Left ventricle myocardium superior (tissue), 1 donor: ENCODE measurements at regions not wholly inside any gene's neighbourhood (a gene's known extent, or its start where the extent isn't known, plus 50 kb on each side); places are given as distances from the start of the nearest gene placed in this dataset.

Source experiments
- ATAC-seq: fragments of 200-7000 bp; cut with Tn5 transposase; one replicate; pipeline ENCODE4 v1.9.1; 2020; ENCODE audit warnings: mild to moderate bottlenecking, moderate library complexity
- DNase-seq: peaks from one replicate; pipeline ENCODE4 v3.0.0-alpha.2; 2020
- intact Hi-C: fragments of 100-400 bp; cut with micrococcal nuclease; formaldehyde crosslinking; loops from one replicate; pipeline ENCODE4 v1.11.0; 2022
- donor health status: DM: no; HTN: yes; CAD: no; lungs with severe emphysema.

DNA sequence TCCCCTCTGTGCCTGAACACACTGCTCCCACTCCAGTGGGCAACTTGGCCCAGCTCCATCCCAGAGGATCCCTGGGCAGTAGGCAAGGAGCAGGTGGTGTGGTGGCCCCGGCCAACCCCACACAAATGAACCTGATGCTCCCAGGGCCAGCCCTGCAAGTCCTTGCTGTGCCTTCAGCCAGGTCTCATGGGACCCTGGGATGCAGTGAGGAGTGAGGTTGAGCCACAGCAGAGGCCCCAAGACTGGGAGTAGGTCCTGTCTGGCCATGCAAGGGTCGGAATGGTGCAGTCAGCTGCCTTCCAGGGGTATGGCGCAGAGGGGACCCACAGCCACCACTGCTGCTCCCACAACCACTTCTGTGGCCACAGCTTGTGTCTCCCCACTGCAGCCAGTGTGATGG, 234.5 kb upstream of the DKK2 start:
- intact Hi-C loops, result no loop called here
- DNase-seq (no peak), ATAC-seq (no peak)

DNA sequence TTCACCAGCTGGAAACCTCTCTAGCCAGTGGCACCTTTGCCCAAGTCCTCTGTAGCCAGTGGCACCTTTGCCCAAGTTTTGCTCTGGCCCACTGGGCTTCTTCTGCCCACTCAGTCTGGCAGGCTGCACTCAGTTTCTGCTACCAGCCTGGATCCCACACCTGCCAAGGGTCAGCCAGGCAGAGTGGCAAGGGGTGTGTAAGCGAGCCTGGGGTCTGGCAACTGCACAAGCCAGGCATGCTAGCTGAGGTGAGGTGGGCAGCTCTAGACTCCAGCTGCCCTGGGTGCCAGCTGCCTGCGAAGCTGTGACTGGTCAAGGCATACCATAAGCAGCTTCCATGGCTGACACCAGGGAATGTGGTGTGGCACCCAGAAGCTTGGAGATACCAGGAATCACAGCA, 233.1 kb upstream of the DKK2 start:
- DNase-seq, result no peak
- intact Hi-C loops, result no loop called here
- ATAC-seq, result no peak

DNA sequence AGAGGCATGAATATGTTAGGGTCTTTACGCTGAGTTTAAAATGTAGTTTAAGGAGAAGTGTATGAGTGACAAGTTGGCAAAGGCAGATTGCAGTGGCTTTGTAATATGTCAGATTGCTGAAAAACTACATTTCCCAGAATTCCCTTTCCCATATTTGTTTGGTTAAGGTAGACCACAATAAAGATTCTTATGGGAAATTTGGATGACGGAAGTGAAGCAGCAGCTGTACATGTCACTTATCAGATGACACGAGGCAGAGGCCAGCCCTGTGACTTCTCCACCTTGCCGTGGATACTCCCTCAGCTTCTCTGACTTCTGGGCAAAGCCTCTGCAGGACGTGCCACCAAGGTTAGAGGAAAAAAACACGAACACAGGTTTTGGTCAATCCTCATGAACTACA, 229.7 kb upstream of the DKK2 start:
- ATAC-seq (no peak), DNase-seq (no peak)
- intact Hi-C loops, result no loop called here

DNA sequence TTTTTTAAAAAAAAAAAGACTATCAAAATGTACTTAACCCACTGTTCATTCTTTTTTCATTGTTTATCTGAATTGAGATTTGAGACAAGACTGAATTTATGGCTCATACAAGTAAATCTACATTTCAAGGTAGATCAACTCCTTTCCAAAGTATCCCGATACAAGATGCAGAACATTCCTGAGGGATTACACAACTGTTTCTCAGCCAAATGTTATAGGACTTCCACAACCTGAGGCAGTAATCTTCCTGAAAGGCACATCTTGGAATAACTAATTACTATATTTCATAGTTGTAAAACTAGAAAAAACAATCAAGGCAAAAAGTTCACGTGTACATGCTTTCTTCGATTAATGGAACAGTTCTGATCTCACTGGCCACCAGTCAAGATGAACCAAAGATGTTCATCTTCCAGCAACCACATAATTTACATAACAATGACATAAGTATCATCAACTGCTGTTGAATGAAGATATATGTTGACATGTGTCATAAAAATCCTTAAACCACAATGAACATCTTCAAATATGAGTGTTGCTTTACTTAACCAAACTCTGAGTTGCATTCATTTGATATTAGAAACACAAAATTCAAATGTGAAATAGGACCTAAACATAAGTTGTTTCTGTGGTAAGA, 225.2 kb upstream of the DKK2 start:
- intact Hi-C loops, result no loop called here
- no peak for ATAC-seq

DNA sequence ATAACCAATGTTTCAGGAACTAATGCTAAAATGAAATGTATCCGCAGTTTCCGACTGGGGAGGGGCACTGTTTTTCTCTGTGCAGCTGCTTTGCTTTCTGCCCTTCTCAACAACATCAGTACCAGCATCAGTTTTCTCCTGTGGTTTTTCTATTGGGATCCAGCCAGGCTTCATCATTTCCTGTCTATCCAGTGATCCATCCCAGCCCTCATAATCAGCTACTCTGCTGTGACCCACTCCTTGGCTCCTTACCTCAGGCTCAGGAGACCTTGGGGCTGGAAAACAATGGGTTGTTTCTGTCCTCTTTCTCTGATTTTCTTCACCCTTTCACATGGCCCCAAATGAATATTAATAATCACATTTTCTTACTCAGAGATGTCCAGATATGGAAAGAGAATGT, 222.2 kb upstream of the DKK2 start:
- ATAC-seq, result no peak
- no peak for DNase-seq
- intact Hi-C loops, result no loop called here

More for the DNA sequence above, 225.2 kb upstream of the DKK2 start:
- DNase-seq, result no peak

DNA sequence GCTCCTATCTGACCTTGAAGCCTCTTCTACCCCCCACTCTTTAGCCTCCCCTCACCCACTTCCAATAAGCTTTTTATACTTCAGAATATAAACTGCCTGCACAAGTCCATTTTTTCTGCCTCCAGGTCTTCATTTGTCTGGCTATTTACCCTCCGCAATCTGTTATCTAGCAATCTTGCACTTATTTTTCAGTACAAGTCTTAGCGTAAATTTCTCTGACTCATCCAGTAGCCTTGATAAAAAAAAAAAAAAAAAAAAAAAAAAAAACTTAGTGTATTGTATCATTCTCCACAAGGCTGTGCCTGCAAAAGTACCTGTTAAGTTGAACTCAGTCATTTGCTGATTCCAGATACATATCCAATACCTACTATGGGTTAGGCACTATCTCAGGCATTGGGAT, 219.5 kb upstream of the DKK2 start:
- intact Hi-C loops, result no loop called here
- ATAC-seq, result no peak
- DNase-seq, result no peak

DNA sequence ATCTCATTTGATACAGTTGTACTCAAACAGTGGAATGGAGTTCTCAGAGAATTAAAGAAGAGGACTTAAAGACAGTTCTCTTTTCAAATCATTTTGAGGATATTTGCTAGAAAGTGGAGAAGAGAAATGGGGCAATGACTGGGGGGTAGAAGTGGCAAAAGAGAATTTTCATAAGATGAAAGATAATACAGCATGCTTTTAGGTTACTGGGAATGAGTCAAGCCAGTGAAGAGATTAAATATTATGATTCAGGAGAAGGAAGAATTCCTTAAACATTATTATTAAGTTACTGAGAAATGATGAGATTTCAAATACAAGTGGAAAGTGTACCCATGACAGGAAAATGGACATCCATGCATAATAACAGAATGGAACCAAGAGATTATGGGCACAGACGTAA, 219.0 kb upstream of the DKK2 start:
- ATAC-seq (no peak), DNase-seq (no peak)
- intact Hi-C loops, result no loop called here

DNA sequence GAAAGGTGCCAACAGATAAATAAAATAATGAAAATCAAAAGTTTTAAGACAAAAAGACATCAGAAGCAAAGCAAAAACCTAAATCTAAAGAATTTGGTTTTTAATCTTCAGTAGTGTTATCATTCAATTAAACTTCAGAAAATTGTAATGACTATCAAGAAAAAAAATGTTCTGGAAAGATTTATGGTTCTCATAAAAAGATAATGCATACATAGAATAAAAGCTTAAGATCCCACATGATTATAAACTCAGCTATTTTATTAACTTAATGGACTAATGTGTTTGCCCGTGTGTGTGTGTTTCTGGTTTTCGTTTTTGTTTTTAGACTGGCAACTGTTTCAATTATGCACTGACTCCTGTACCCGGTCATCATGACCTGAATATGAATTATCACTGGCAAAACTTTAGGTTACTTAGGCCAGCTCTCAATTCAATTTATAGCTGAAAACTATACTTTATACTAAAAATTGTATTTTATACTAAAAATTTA, 217.5 kb upstream of the DKK2 start:
- intact Hi-C loops, result no loop called here
- DNase-seq, result no peak
- no peak for ATAC-seq

DNA sequence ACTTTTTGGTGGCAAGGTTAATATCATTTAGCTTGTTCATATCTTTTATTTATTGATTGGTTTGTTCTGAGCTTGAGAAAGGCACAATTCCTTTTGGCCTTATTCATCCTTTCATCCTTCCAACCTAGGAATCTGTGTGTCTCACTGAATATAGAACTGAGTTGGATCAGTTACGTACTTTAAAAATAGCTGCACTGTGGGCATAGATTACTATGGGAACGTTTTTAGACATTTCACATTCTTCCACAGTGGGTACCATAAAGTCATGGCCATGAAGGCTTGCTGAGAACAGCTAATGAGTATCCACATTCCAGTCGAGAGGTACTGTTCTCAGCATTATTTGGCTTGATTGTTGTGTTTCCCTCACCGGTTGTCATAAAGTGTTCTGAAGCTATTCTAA, 217.0 kb upstream of the DKK2 start:
- intact Hi-C loops, result no loop called here
- DNase-seq, result no peak
- ATAC-seq, result no peak

DNA sequence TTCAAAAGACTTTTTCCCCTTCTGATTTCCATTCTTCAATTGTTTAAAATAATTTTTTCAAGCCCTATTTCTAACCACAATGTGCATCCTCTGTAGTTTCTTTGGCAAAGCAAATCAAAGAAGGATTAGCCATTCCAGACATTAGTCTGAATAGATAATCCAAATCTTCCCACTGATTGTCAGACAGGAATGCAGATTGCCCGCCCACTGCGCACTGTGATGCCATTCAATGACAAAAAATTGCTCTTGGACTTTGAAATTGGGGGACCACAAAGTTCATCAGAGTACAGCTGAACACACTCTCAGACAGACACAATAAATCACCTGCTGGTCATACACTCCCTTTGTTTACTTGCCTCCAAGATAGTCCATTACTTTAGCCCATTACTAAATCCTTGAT, 216.5 kb upstream of the DKK2 start:
- intact Hi-C loops, result no loop called here
- DNase-seq, result no peak
- ATAC-seq, result no peak

DNA sequence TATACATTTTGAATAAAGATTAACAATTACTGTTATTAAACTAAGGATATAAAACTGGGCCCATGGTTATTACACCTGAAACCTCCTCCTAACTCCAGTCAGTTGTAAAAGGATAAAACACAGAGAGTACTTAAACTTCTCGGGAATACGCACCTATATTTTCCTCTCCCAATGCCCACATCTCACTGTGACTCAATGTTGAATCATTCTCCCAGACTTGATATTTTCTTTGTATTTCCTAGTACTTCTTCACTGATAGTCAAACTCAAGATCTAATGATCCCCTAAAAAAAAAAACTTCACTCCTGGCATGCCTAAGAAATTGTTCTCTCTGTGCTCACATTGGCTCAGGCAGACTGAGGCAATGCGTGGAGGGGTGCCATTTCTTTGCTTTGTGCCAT, 212.5 kb upstream of the DKK2 start:
- intact Hi-C loops, result no loop called here
- no peak for ATAC-seq
- no peak for DNase-seq

DNA sequence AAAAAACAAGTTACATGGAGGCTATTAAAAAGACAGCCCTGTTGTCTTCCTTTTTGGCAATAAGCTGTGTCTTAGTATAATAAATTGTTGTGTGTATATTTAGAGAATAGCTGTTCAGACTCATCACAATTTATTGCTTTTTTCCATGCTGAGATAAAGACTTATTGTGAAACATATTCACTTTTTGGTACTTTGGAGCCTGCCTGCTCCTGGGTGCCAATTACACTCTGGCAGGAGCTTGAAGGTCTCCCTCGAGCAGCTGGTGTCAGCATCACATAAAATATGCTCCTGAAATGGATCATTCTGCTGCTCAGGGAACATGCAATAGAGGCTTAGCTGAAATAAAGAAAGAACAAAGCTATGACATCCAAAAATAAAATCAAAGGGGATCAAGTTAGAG, 211.6 kb upstream of the DKK2 start:
- no peak for DNase-seq
- ATAC-seq, result no peak

DNA sequence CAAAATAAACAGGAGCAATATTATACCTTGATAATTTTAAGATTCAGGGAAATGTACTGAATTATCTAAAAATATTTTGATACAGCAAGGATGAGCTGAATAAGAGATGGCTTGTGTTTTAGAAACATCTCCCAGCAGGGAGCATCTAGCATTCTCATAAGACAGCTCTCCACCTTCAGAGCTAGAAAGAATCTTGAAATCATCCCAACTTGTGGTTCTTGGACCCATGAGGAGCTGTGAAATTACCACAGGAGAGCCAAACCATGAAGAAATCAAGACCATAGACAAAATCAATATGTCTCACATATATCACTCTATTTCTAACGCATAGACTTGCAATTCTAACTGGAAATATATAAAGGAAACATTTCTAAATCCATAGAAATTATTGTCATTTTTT, 210.6 kb upstream of the DKK2 start:
- DNase-seq (no peak), ATAC-seq (no peak)
- intact Hi-C loops, result no loop called here

More for the DNA sequence above, 211.6 kb upstream of the DKK2 start:
- intact Hi-C loops, result no loop called here

DNA sequence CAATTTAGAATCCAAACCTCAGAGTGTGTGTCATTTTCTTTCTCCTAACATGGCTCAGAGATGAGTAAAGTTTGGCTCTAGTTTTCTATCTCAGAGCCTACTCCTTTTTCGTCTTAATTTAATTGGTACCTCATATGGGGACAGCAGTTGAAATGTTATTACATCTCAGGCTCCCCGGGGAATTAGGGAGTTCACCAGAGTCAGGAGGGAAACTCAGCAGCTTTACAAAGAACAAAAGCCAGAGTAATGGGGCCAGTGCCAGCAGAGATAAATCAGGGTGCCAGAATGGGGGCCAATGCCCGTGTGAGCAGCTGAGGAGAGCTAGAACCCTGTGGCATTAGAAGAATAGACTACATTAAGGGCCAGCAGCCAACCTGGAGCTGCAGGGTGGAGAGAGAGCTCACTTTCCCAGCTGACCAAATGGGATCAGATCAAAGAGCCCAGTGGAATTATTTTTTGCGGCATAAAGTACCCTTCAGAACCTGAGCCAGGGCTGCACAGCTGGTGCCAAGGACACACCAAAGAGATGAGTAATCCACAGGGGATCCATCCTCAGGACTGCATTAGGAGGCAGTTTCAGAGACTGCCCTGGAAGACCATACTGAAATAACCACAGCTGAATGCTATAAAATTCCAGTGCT, 207.1 kb upstream of the DKK2 start:
- DNase-seq (no peak), ATAC-seq (no peak)
- intact Hi-C loops, result no loop called here

DNA sequence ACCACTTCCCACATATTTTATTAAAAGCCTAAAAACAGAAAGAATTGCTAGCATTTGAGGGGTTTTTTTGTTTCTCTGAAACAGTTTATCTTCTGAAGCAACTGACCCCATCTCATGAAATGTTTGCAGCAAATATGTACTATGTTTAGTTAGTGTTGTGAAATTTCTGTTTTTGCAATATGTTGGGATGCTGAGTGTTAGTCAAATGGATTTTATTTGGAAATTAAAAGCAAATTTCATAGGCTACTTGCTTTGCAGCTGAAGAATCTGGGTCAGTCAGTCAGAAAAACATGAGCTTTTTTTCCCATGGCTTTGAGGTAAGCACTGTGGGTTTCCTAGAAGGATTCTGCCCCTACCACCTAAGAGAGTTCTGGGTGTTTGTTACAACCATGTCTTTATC, 184.9 kb upstream of the DKK2 start:
- DNase-seq, result no peak
- intact Hi-C loops, result no loop called here
- no peak for ATAC-seq

DNA sequence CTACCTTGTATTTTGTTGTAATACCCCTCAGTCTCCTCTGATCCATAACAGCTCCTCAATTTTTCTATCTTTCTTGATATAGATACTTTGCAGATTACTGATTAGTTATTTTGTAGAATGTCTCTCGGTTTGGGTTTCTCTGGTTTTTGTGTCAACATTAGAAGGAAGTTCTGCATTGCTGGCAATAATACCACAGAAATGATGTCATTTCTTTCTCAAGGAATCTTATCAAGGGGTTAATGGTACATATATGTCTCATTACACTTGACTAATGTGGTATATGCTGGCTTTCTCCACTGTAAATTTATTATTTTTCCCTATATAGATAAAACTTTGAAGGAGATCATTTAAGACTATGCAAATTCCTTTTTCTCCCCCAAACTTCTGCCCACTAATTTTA, 183.6 kb upstream of the DKK2 start:
- intact Hi-C loops, result no loop called here
- ATAC-seq (no peak), DNase-seq (no peak)

DNA sequence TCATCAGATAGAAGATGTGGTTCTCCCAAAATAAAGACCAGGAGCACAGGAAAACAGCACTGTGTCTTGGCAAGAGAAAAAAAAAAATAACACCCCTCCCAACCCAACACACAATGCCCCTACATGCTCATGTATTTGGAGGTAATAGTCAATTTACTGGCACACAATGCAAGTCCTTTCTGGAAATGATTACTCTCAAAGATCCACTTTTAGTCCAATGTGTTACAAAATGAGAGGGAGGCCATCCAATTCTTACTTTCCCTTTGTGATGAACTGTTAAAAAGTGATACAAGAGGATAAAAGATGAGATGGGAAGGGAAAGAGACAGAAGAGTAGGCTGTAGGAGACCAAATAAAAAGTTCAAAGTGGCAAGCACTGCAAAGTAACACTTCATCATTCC, 180.3 kb upstream of the DKK2 start:
- ATAC-seq (no peak), DNase-seq (no peak)
- intact Hi-C loops, result no loop called here

DNA sequence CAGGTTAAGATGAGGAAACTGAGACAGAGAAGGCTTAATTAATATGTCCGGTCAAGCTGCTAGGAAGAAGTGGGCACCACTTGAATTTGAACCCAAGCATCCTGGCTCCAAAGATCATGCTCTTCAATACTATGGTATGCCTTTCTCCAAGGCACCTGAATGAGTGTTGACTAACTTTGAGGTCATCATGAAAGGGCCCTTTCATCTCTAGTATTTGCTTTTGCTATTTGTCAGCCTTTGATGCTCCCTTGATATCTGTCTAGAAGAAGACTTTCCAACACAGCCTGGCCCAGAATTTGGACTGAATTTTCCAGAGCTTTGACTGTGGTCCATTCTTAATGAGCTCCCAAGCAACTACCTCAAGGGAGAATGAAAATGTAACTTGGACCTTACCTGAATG, 179.1 kb upstream of the DKK2 start:
- DNase-seq (no peak), ATAC-seq (no peak)
- intact Hi-C loops, result no loop called here

DNA sequence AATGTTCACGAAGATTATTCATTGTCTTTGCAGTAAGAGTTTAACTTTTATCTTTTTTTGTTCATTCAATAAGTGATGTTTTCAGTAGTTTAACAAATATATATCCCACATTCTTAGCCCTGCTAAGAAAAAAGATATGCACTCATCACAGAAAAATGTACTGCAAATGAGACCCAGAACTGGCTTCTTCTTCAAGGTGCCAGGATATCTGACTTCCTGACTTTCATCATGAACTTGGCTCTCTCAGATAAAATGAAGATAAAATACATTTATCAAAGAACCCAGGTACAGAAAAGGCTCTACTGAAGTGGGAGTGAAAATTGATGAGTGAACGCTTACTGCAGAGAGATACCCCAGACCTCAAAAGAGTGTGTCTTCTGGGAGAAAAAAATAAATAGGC, 177.8 kb upstream of the DKK2 start:
- DNase-seq, result no peak
- no peak for ATAC-seq
- intact Hi-C loops, result no loop called here

DNA sequence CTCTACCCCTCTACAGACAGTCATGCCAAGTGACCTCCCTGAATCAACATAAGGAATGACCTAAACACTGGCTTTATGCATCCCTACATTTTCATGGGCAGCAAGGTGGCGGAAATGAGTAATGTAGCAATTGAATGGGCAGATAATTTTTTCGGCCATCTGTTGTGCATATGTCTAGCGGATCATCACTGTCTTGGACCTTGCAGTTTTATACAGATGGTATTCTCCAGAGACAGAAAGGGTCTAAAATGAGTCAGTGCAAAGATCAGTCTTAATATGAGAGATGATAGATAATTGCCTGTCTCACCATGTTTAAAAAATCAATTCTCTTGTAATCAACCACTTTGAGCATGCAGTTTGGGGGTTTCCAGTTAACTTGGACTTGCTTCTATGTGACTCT, 177.3 kb upstream of the DKK2 start:
- intact Hi-C loops, result no loop called here
- DNase-seq, result no peak
- no peak for ATAC-seq

DNA sequence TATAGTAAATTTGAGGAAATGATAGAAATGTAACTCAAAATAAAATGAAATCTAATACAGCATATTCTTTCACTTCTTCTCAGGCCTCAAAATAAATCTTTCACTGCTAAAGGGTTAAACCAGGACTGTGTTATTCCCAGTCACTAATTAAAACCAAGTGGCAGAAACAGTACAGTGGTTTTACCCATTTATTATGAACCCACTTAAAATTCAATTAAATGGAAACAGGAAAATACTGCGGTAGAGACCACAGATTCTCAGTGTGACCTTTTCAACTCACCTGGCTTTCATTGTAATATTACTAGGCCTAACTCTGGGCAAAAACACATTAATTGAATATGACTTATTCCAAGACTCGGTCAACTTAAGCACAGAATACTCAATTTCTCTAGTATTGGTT, 176.5 kb upstream of the DKK2 start:
- intact Hi-C loops, result no loop called here
- DNase-seq (no peak), ATAC-seq (no peak)
